ENCODE measurements at regions not wholly inside any gene's neighbourhood (a gene's known extent, or its start where the extent isn't known, plus 50 kb on each side); places are given as distances from the start of the nearest gene placed in this dataset.

- BruUV-seq (replicated peaks) = no TSS peak
- H3K27ac ChIP-seq (ENCODE audit: extremely low read depth, low read depth, low read length) = no peak overlapping the region
- H3K4me3 ChIP-seq = no peak overlapping the region
- no peaks in the 10 kb centered on the region for H3K9me3 ChIP-seq (replicated peaks; ENCODE audit: control insufficient read depth, insufficient read depth, low read depth, low read length)
- CTCF ChIA-PET (ENCODE audit: low intra/inter-chr PET ratio) = no interaction called here
- intact Hi-C loops (cut with micrococcal nuclease) = no loop called here
- H3K36me3 ChIP-seq (ENCODE audit: control insufficient read depth, insufficient read depth, low read length) = no peaks in the 10 kb centered on the region
- in situ Hi-C loops (cut with MboI) = no loop called here
- no peak overlapping the region for H2AFZ ChIP-seq (ENCODE audit: low read depth, low read length)
- no peak for FAIRE-seq
- H3K4me1 ChIP-seq (replicated peaks in 1 of 2; ENCODE audit: control insufficient read depth in 2 of 2, insufficient read depth in 2 of 2, low read length in 2 of 2) = no peaks in the 10 kb centered on the region
- DNase-seq (ENCODE audit: extremely low read depth in 1 of 4, low spot score in 3 of 4) = no peak
- 85% methylated on average over 2 of the region's 2 CpGs for whole genome bisulfite sequencing (ENCODE audit: insufficient coverage, low coverage, missing lambda C conversion rate)
- POLR2A ChIA-PET = no interaction called here
- no peak for TF ChIP-seq OTX1 (CRISPR knock-in tag; IDR thresholded peaks at IDR 0.05)
- TF ChIP-seq RBM25 (IDR thresholded peaks at IDR 0.05; ENCODE audit: low read depth, low read length, severe bottlenecking) = peak; percentile 76
- TF ChIP-seq ZFP36 (IDR thresholded peaks at IDR 0.05; ENCODE audit: low read depth, low read length, partially characterized antibody) = peak; percentile 50
- no peaks in the 10 kb centered on the region for H4K20me1 ChIP-seq (replicated peaks; ENCODE audit: control insufficient read depth, insufficient read depth, low read length)
- no peaks in the 10 kb centered on the region for H3K79me2 ChIP-seq (ENCODE audit: control insufficient read depth, insufficient read depth, low read length)
- no peak overlapping the region for H3K4me2 ChIP-seq (ENCODE audit: insufficient read depth, low read length)
- no peaks in the 10 kb centered on the region for H3K9me1 ChIP-seq (ENCODE audit: control insufficient read depth, insufficient read depth, low read length)
- H3K27me3 ChIP-seq (ENCODE audit: control insufficient read depth in 2 of 2, insufficient read depth in 2 of 2, low read length in 2 of 2) = no peaks in the 10 kb centered on the region
- no peak overlapping the region for H3K9ac ChIP-seq (ENCODE audit: insufficient read depth in 1 of 2, low read depth in 2 of 2, low read length in 2 of 2)
- ATAC-seq = no peak
These were observed 239.6 kb upstream of the SAMSN1 start for GRCh38 chr21:14785679-14786078.

- Histone ChIP-seq H3K4me2 (ENCODE audit: insufficient read depth, low read length) (no peak overlapping the region), H2AFZ (ENCODE audit: low read depth, low read length) (peak overlapping the region; percentile 62), H3K4me1 (replicated peaks in 1 of 2; ENCODE audit: control insufficient read depth in 2 of 2, insufficient read depth in 2 of 2, low read length in 2 of 2) (peaks cover 0 to 18% of the 10 kb centered on the region in 2 experiments; a peak in 3 of 5 replicates), H3K4me3 (no peak overlapping the region), H3K9me3 (replicated peaks; ENCODE audit: control insufficient read depth, insufficient read depth, low read depth, low read length) (peaks cover 2% of the 10 kb centered on the region), H3K27ac (ENCODE audit: extremely low read depth, low read depth, low read length) (no peak overlapping the region; the same call in 2 of the 3 replicates), H3K27me3 (ENCODE audit: control insufficient read depth in 2 of 2, insufficient read depth in 2 of 2, low read length in 2 of 2) (no peaks in the 10 kb centered on the region), H3K9me1 (ENCODE audit: control insufficient read depth, insufficient read depth, low read length) (no peaks in the 10 kb centered on the region), H3K36me3 (ENCODE audit: control insufficient read depth, insufficient read depth, low read length) (no peaks in the 10 kb centered on the region), H3K79me2 (ENCODE audit: control insufficient read depth, insufficient read depth, low read length) (no peaks in the 10 kb centered on the region), H3K9ac (ENCODE audit: insufficient read depth in 1 of 2, low read depth in 2 of 2, low read length in 2 of 2) (no peak overlapping the region), H4K20me1 (replicated peaks; ENCODE audit: control insufficient read depth, insufficient read depth, low read length) (no peaks in the 10 kb centered on the region)
- FAIRE-seq (peak; percentile 92), DNase-seq (ENCODE audit: extremely low read depth in 1 of 4, low spot score in 3 of 4) (peak; percentile 68 to 90 (median 74)), ATAC-seq (peak; percentile 95)
- WGBS (ENCODE audit: insufficient coverage, low coverage, missing lambda C conversion rate) = 14% methylated on average over 5 of the region's 5 CpGs
- ChIA-PET POLR2A (interaction anchor here (0.5 to 1.2 kb wide), 2 partner anchors 11 to 1536 kb away, joined by 3 to 7 read pairs; no protein-coding TSS in a partner anchor), CTCF (ENCODE audit: low intra/inter-chr PET ratio) (interaction anchor here (0.7 to 2.4 kb wide), 3 partner anchors 370 to 467 kb away, joined by 3 to 15 read pairs (median 4); no protein-coding TSS in a partner anchor)
- intact Hi-C loops (cut with micrococcal nuclease) (loop anchor here (2.0 to 5.0 kb wide), 4 partner anchors 37 to 517 kb away; no protein-coding TSS in a partner anchor), in situ Hi-C loops (cut with MboI) (no loop called here)
- BruUV-seq (replicated peaks) = no TSS peak
- no peak for TF ChIP-seq ZNF212 (CRISPR knock-in tag; IDR thresholded peaks at IDR 0.05)
- TF ChIP-seq CC2D1A (IDR thresholded peaks at IDR 0.05) = peak; percentile 75; the same call in 1 of the 2 replicates
- peak; percentile 87 to 93 for TF ChIP-seq RAD21 (CRISPR knock-in tag; conservative IDR thresholded peaks at IDR 0.05 in 1 of 2, IDR thresholded peaks at IDR 0.05 in 1 of 2)
- no peak for TF ChIP-seq PTTG1 (tag; IDR thresholded peaks at IDR 0.05; ENCODE audit: low read depth)
- no peak for TF ChIP-seq FIP1L1 (IDR thresholded peaks at IDR 0.05; ENCODE audit: low read depth, low read length, poor library complexity, severe bottlenecking)
- TF ChIP-seq SOX6 (IDR thresholded peaks at IDR 0.05) = peak; percentile 27; the same call in 1 of the 2 replicates
These were observed 227.7 kb upstream of the SAMSN1 start for GRCh38 chr21:14773777-14774345.

All from K562 (cell line).